ENCODE measurements at regions not wholly inside any gene's neighbourhood (a gene's known extent, or its start where the extent isn't known, plus 50 kb on each side); places are given as distances from the start of the nearest gene placed in this dataset.

DNA sequence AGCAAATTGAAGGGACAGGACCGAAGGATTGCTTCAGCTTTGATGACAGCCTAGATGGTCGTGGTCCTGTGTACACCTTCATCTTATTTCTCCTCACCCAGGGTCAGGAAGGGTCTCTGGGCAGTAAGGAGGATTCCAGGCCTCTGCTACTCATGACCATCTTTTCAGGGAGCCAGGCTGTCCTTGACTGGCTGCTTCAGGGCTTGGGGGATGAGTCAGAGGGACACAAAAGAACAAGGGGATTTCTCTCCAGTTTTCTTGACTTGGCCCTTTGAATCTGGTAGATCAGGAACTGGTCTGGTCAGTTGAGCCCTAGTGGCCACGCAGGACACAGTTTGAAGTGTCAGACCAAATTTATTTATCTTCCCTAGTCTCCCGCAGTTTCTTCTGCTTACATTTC, 402.1 kb upstream of the CHD6 start:
- TF ChIP-seq POLR2AphosphoS5 (IDR thresholded peaks at IDR 0.05; ENCODE audit: low read depth, low read length) (no peak), POLR2A (IDR thresholded peaks at IDR 0.05; ENCODE audit: low read depth, low read length) (no peak)
